ENCODE measurements at regions not wholly inside any gene's neighbourhood (a gene's known extent, or its start where the extent isn't known, plus 50 kb on each side); places are given as distances from the start of the nearest gene placed in this dataset.

DNA sequence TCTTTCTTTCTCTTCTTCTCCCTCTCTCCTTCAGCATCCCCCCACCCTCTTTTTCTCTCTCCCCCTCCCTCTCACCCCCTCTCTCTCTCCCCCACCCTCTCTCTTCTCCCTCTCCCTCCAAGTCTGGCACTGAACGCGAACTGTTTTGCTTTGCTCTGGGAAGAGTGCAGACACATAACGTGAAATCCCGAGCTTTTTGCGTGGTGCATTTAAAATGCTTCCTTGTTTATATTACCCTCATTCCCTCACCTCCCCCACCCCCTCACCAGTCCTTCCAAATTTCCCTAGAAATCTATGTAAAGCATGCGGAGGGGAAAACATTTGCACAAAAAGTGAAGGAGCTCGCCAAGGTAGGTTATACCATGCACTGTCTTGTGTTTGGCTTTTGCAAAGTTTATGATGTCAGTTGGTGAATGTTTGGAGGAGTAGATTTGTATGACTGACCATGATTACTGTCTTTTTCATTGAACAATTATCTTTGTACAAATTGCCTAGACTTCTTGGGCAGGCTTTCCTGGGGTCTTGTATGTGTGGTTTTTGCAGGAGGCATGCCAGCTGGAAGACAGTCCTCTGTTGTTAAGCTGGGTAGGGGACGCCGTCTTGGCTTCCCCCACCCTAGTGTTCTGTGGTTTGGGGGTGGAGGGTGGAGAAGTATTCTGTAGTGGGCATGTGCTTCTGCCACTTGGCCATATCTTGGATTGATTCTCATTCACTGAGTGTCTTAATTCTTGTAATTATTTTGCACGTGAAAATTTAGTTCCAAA lies 123.7 kb upstream of the HSD17B12 start:
- 3 to 5% methylated on average over 10 of the region's 10 CpGs for WGBS, 2 donors
- DNase-seq (ENCODE audit: low spot score in 2 of 2), result peak in 1 of 2 donors; percentile 52
- TF ChIP-seq, protein P1, sequence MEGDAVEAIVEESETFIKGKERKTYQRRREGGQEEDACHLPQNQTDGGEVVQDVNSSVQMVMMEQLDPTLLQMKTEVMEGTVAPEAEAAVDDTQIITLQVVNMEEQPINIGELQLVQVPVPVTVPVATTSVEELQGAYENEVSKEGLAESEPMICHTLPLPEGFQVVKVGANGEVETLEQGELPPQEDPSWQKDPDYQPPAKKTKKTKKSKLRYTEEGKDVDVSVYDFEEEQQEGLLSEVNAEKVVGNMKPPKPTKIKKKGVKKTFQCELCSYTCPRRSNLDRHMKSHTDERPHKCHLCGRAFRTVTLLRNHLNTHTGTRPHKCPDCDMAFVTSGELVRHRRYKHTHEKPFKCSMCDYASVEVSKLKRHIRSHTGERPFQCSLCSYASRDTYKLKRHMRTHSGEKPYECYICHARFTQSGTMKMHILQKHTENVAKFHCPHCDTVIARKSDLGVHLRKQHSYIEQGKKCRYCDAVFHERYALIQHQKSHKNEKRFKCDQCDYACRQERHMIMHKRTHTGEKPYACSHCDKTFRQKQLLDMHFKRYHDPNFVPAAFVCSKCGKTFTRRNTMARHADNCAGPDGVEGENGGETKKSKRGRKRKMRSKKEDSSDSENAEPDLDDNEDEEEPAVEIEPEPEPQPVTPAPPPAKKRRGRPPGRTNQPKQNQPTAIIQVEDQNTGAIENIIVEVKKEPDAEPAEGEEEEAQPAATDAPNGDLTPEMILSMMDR (IDR thresholded peaks at IDR 0.05), result no peak
- TF ChIP-seq POLR2A (IDR thresholded peaks at IDR 0.05), result no peak
- intact Hi-C loops (cut with DNase I; ENCODE audit: low total_unique reads), result loop anchor here (5.0 kb wide), 1 partner anchor 296 kb away; no protein-coding TSS in a partner anchor
- H3K4me3 ChIP-seq (ENCODE audit: low read depth, poor library complexity, severe bottlenecking), result no peak overlapping the region

DNA sequence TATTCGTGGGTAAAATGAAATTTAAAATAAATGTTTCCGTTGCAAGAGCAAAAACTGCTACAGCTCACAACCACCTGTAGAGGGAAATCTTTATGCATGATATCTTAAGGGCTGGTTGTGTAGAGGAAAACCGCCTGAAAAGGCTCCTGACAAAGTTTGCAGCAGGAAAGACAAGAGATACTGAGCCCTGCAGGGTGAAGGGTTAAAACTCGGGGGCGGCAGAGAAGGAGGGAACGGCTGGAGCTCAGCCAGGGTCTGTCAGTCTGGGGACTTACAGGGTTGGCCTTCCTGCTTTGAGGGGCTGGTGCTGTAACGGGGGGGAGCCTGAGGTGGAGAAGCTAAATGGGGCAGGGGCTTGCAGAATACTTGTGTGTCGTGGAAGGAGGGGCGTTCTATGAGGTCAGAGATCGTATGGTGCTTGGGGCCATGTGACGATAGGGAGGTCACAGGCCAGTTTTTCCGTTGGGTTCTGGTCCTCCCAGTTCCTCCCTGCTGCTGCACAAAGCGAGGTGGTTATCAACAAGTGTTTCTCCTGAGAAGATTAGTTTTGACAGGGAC lies 122.9 kb upstream of the HSD17B12 start:
- TF ChIP-seq POLR2A (IDR thresholded peaks at IDR 0.05), result no peak
- TF ChIP-seq, protein P1 (IDR thresholded peaks at IDR 0.05), result no peak
- peak in 1 of 2 donors; percentile 56 for DNase-seq (ENCODE audit: low spot score in 2 of 2)
- no peak overlapping the region for H3K4me3 ChIP-seq (ENCODE audit: low read depth, poor library complexity, severe bottlenecking)
- intact Hi-C loops (cut with DNase I; ENCODE audit: low total_unique reads), result loop anchor here (5.0 kb wide), 1 partner anchor 295 kb away; no protein-coding TSS in a partner anchor
- WGBS, 2 donors, result 2 to 3% methylated on average over 13 of the region's 13 CpGs

DNA sequence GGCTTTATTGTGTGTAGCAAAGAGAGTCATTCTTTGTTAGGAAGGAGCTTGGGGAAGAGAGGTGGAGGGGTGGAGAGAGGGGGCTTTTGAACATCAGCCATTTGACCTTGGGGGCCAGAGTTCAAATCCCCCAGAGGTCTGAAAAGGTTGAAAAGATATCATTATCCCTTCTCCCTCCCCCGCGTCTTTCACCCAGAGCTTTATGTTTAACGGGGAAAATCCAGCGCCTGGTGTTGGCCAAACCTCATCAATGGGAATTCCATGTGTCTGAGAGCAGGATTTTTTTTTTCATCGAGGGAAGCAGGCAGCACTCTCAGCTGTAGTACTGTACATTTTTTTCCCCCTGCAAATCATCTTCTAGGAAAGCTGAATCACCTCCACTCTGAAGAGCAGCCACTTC lies 122.4 kb upstream of the HSD17B12 start:
- TF ChIP-seq, protein P1 (IDR thresholded peaks at IDR 0.05), result no peak
- TF ChIP-seq POLR2A (IDR thresholded peaks at IDR 0.05), result no peak
- DNase-seq (ENCODE audit: low spot score in 2 of 2), result peak in 1 of 2 donors; percentile 10
- intact Hi-C loops (cut with DNase I; ENCODE audit: low total_unique reads), result loop anchor here (5.0 kb wide), 1 partner anchor 294 kb away; no protein-coding TSS in a partner anchor
- WGBS, 2 donors, result 5 to 10% methylated on average over 5 of the region's 5 CpGs
- H3K4me3 ChIP-seq (ENCODE audit: low read depth, poor library complexity, severe bottlenecking), result no peak overlapping the region

DNA sequence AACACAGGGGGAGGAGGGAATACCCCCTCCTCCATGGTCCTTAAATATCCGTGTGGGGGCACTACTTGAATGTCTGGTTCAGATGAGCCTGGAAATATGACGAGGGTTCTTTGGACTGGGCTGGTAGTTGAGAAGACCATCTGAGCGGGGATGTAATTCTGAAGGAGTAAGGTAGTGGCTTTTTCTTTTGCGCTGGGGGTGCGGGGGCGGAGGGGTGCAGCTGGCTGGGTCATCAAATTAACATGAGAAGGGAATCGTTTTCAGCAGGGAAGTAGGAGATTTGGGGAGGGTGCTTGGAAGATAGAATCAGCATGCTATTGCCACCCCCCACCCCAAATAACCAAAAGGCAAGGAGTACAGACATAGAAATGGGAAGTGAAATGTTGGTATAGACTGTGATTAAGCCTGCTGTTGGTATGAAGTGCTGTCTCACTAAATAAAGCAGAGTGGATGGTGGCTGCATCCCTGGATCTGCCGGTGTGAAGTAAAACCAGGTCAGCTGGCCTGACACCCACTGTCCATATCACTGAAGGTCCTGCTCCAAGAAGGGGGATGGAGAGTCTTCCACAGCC lies 121.9 kb upstream of the HSD17B12 start:
- TF ChIP-seq, protein P1 (IDR thresholded peaks at IDR 0.05), result no peak
- no peak for TF ChIP-seq POLR2A (IDR thresholded peaks at IDR 0.05)
- no peak overlapping the region for H3K4me3 ChIP-seq (ENCODE audit: low read depth, poor library complexity, severe bottlenecking)
- WGBS, 2 donors, result 11 to 14% methylated on average over 8 of the region's 8 CpGs
- intact Hi-C loops (cut with DNase I; ENCODE audit: low total_unique reads), result loop anchor here (5.0 kb wide), 1 partner anchor 294 kb away; no protein-coding TSS in a partner anchor
- DNase-seq (ENCODE audit: low spot score in 2 of 2), result peak in 1 of 2 donors; percentile 53

DNA sequence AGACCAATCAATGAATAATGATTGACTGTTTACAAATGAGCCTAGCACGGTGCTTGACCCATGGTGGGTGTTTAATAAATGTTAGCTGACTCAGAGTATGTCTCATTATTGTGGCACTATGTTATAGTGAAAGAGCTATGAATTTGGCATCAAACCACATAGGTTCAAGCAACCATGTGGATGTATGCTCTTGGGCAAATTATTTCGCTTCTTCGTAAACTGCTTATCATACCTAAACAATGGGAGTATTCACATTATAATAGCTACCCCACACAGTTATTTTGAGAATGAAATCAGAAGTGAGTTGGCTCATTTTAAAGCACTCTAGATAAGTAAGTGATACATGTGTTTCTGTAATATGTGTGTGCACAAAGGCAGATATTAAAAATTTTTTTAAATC lies 118.7 kb upstream of the HSD17B12 start:
- TF ChIP-seq, protein P1 (IDR thresholded peaks at IDR 0.05), result no peak
- TF ChIP-seq POLR2A (IDR thresholded peaks at IDR 0.05), result no peak
- H3K4me3 ChIP-seq (ENCODE audit: low read depth, poor library complexity, severe bottlenecking), result no peak overlapping the region
- DNase-seq (ENCODE audit: low spot score in 2 of 2), result no peak
- intact Hi-C loops (cut with DNase I; ENCODE audit: low total_unique reads), result no loop called here
- 68 to 72% methylated on average over 3 of the region's 3 CpGs for WGBS, 2 donors
